Uterus (tissue), 2 donors: ENCODE measurements at regions not wholly inside any gene's neighbourhood (a gene's known extent, or its start where the extent isn't known, plus 50 kb on each side); places are given as distances from the start of the nearest gene placed in this dataset.

Experiments
- POLR2A ChIP-seq, 2 donors: fragments of 450-650 bp; IDR thresholded peaks; one replicate each; pipeline ENCODE4 v1.6.1; 2016; ENCODE audit warnings: antibody characterized with exemption in 2 of 2, mild to moderate bottlenecking in 1 of 2, moderate library complexity in 1 of 2
- TF ChIP-seq, protein P1 (sequence below), 4 experiments: fragments of 200-600 bp in 2 of 4; fragments of 450-650 bp in 2 of 4; sonication (generic) in 2 of 4; IDR thresholded peaks; one replicate each; pipeline ENCODE4 v1.5.1; 2016 to 2019; ENCODE audit warnings: antibody characterized with exemption in 4 of 4, mild to moderate bottlenecking in 2 of 4, moderate library complexity in 1 of 4

DNA sequence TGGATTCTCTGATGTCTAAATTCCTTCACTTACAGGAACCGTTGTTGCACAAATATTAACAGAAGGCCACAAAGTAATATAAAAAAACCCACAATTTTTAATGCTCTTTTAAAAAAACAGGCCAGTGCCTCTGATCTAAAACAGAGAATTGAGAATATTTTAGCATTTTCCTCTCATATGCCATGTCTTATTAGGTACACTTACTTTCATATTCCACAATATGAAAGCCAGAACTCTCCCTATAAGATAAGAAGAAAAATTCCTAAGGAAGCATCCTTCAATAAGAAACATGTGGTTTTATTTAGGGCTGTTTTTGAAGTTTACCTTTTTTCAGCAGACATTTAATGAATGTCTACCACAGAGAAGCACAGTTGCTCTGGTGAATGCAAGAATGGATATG, 214.5 kb downstream of the FAT3 start:
- TF ChIP-seq, protein P1, sequence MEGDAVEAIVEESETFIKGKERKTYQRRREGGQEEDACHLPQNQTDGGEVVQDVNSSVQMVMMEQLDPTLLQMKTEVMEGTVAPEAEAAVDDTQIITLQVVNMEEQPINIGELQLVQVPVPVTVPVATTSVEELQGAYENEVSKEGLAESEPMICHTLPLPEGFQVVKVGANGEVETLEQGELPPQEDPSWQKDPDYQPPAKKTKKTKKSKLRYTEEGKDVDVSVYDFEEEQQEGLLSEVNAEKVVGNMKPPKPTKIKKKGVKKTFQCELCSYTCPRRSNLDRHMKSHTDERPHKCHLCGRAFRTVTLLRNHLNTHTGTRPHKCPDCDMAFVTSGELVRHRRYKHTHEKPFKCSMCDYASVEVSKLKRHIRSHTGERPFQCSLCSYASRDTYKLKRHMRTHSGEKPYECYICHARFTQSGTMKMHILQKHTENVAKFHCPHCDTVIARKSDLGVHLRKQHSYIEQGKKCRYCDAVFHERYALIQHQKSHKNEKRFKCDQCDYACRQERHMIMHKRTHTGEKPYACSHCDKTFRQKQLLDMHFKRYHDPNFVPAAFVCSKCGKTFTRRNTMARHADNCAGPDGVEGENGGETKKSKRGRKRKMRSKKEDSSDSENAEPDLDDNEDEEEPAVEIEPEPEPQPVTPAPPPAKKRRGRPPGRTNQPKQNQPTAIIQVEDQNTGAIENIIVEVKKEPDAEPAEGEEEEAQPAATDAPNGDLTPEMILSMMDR (IDR thresholded peaks at IDR 0.05): no peak
- TF ChIP-seq POLR2A (IDR thresholded peaks at IDR 0.05): no peak
